Fibroblast of upper back skin (primary cell): ENCODE measurements at regions not wholly inside any gene's neighbourhood (a gene's known extent, or its start where the extent isn't known, plus 50 kb on each side); places are given as distances from the start of the nearest gene placed in this dataset.

Experiments
- DNase-seq: peaks from one replicate; pipeline ENCODE4 v3.0.0-alpha.2; 2013

- no peak for DNase-seq
Measured at GRCh38 chr4:134463771-134464170, 262.2 kb upstream of the PABPC4L start.

GRCh38 chr4:134426821-134427220, 225.2 kb upstream of the PABPC4L start:
- DNase-seq = no peak

DNA sequence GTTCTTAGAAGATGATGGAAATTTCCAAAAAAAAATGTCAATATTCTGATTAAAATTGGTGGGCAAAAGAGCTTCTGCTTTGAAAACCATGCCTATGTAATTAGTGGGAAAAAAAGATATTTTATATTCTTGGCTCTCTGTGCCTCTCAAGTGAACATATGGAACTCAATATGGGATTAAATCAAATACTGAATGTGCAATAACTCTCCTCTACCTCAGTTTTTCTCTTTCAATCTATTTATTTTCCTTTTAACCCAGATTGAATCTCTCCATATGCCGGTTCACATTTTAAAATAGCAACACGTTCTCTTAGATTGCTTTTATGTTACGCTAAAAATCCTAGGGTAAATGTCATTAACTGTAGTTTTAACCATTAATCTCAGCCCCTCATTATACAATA, 224.2 kb upstream of the PABPC4L start:
- DNase-seq = no peak

GRCh38 chr4:134422776-134423175, 221.2 kb upstream of the PABPC4L start:
- no peak for DNase-seq

DNA sequence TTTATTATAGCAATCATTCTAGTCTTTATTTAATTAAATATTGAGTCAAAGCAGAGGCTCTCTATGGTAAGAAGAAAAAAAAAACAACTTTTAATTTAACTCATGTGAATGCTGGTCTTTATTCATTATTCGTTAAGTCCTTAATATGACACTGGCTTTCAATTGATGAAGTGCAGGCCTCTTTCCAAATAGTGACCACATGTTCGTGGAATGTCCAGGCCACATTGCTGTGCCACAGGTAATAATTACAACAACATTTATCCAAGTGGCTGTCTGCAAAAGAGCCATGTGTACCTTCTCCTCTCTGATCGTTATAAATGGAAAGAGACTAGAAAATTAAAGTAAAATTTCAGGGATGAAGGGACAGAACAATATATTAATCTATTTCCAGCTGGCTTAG, 220.1 kb upstream of the PABPC4L start:
- no peak for DNase-seq

- DNase-seq = no peak
Measured at GRCh38 chr4:134408897-134409296, 207.3 kb upstream of the PABPC4L start.

- no peak for DNase-seq
Measured at GRCh38 chr4:134401798-134402197, 200.2 kb upstream of the PABPC4L start.

DNA sequence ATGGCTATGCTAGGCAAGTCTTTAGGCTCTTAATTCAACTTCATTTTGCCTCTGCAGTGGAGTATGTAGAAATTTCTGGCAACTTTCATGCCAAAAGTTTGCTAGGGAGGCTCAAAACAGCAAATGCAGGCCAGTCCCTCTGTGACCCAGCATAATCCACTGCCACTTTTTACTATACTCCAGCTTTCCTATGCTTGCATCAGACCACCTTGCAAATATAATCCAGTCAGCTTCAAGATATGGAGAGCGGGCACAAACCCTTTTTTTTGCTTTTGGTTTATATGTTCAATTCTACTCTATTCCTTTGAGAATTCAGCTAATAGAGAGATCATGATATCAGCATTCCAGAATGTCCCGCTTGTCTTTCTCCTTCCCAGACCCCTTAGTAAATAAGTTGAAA, 192.0 kb upstream of the PABPC4L start:
- DNase-seq = no peak

DNA sequence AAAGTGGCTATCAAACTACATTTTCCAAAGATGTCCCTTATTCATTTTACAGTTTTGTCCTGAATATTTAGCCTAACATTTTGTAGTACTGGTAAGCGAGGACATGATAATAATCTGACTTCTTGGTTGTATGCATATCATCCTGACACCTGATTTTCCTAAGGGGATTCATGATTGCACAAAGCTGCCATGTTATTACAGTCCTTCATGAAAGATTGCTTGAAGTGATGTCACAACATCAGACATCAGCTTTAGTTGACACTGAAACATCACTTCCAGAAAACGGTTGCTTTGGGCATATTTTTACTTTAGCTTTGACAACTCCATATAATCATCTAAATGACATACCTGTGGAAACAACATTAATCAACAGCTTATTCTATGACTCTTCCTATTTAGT, 188.7 kb upstream of the PABPC4L start:
- DNase-seq = no peak

DNA sequence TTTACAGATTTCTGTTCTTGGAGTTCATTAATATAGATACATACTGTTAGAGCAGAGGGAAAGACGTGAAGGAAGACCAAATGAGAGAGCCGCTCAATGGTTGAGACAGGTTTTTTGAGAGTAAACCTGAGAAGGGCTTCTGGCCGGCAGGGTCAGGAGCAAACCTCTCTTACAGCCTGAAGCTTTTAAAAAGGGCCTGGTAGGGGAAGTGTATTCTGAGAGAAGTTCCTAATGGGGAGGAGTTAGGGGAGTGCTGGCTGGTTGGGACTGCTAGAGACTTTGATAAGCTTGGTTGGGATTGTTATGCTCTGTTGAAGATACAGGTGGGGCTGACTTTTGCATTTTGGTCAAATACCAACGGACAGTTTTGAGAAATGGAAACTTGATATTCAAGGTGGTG, 186.8 kb upstream of the PABPC4L start:
- no peak for DNase-seq

DNA sequence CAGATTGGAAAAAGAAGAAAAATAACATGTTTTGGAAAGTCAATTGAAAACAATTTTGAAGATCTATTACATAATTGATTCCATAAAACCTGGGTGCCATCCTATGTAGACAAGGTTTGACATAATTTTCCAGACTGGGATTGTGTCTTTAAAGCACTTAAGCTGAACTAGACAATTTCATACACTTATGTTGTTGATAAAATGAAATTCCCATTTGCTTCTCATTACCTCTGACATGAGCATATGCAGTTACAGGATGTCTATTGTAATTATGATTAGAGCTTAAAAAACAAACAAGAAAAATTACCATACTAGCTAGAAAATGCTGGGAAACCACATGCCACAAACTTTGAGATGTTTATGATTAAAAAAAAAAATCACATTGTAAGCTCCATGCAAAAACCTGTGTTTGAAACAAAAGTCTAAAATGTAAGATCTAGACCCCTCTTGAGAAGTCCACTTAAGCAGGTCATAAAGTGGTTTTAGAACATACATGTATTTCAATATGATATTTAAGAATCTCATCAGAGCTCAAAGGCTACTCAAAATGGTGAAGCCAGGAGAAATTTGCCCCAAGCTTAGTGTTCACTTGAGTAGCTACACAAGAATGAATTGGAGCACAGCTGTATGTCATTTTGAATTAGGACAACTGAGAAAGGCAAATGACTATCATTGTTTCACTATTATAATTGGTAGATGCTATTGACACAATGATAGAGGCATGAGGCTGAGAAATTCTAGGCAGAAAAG, 181.1 kb upstream of the PABPC4L start:
- no peak for DNase-seq

DNA sequence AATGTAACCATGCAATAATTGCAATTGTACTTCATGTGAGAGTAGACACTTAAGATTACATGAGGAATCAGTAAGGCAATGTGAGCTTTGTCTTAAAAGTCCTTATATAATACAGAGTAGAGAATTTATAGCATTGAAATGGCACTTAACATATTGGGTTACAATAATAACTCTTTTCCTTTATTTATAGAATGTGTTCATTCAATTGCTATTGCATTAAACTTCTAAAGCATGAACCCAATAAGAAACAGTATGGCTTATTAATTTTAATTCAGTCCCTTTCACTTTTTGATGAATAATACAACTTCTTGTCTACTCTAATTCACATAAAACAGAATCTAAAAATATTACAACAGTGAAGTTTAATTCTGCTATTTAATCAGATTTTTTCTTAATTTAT, 174.2 kb upstream of the PABPC4L start:
- DNase-seq = no peak

DNA sequence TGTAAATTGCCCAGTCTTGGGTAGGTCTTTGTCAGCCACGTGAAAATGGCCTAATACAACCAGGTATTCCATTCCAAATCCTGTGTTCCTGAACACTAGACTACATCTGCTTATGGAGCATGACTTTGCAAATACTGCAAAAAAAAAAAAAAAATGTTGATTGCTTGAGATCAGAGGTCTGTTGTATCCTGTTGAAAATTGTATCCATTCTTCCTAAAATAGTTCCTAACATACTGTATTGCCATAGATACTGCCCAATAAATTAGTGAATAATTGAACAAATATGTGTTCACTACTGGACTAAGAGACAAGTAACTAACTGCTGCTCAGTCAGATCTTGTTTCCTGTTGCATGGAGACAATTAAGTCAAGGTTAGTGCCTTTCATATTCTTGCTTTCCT, 164.3 kb upstream of the PABPC4L start:
- DNase-seq = peak; percentile 71

- no peak for DNase-seq
Measured at GRCh38 chr4:134364928-134365327, 163.3 kb upstream of the PABPC4L start.

- no peak for DNase-seq
Measured at GRCh38 chr4:134345244-134345643, 143.7 kb upstream of the PABPC4L start.

DNA sequence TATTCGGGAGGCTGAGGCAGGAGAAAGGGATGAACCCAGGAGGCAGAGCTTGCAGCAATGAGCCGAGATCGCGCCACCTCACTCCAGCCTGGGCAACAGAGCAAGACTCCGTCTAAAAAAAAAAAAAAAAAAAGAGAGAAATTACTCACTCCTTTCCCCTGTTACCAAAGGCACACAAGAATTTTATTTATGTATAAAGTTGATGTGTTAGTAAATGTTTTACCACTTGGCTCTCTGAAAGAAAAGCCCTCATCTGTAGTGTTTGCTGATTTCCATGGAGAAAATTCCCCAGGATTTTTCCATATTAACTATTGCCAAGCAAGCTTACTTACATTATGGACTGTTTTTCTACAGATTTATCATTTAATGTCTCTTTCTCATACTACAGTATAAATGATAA, 142.1 kb upstream of the PABPC4L start:
- no peak for DNase-seq

DNA sequence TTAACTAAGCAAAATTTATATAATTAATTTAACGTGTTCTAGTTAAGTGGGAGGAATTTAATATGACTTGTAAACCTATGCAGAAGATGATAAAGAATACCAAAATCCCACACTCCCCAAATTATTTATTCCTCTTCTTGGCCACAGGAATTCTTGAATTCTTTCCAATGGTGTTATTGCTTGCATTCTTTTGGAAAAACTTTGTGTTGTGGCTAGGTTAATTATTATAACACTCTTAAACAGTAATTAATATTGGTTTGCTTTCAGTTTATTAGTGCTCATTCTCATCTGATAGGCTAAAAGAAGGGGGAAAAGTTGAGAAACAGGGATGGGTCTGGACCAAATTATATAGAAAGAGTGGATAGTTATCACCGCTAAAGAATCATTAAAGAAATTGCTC, 141.5 kb upstream of the PABPC4L start:
- no peak for DNase-seq

- peak; percentile 19 for DNase-seq
Measured at GRCh38 chr4:134337574-134337973, 136.0 kb upstream of the PABPC4L start.

DNA sequence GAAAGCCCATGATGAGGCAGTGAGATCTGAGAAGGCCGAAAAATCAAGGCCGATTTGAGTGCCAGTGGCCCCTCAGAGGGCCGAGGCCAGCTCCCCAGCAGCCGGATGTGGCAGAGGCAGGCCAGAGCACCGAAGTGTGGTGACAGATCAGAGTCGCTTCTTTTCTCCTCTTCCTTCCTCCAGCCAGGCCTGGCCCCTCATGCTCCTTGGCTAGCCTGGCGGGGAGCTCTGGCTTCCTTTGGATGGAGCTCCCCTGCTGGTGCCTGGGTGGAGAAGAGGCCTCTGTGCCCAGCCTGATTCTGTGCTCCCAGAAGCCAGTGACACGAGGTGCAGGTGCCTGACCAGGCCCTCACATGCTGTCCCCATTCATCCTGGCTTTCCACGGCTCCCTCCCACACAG, 127.2 kb upstream of the PABPC4L start:
- no peak for DNase-seq

DNA sequence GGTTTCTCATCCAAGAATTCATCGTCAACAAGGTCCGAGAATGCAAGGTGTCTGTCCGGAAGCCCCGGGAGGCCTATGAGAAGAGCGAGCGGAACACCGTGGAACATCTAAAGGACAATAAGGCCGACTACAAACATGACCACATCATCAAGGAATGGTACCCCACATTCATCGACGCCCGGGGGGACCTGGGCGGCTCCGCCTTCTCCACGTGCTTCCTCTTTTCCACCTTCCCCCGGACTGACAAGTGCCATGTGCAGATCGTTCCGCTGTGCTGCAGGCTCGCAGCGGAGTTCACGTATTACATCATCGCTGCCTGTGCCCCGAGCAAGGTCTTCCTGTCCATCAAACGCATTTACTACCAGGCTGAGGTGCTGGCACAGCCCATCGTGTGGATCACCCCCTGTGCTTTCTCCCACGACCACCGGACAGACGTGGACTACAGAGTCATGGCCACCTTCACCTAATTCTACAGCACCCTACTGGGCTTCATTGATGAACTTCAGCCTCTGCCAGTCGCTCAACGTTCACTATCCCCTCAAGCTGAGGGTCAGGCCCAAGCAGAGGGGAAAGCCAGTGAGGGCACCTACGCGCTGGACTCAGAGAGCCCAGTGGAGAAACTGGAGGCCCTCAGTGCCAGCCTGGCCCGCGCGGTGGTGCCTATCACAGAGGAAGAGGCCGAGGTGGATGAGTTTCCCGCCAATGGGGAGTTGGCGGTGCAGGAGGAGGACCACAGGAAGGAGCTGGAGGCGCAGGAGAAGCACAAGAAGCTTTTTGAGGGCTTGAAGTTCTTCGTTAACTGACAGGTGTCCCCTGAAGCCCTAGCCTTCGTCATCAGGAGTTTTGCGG, 125.9 kb upstream of the PABPC4L start:
- DNase-seq = no peak

- no peak for DNase-seq
Measured at GRCh38 chr4:134326866-134327265, 125.3 kb upstream of the PABPC4L start.

DNA sequence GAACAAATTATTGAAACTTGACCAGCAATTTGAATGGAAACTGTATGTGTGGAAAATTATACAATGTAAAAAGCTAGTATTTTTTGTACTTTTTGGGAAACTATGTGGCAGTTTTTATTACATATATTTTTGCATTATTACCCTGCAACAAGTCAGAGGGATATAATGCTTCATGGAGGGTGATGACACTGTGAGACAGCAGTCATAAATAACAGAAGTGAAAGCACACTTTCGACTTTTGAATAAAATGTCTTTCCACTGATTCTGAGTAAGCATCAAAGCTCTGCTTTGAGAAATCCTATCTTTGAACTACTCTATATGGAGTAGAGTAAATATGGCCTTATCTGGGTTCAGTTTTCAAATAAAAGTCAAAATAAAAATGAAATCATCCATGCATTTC, 122.6 kb upstream of the PABPC4L start:
- no peak for DNase-seq

GRCh38 chr4:134320048-134320447, 118.5 kb upstream of the PABPC4L start:
- peak; percentile 19 for DNase-seq

DNA sequence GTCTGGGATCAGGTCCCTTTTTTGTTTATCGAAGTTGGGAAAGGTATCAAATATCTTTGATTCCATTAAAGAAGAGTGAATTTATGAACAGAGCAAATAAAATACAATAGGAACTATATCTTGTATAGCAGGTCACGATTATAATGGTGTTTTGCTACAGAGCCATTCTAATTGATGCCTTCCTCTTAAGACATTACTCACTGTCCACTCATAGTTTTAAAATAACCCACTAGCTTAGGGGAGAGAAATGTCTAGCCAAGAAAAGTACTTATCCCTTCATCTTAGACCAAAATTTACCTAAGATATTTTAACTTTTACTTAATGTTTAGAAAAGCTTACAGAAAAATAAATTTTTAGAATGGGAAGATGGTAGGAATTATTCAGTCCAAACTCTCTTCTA, 112.0 kb upstream of the PABPC4L start:
- DNase-seq = peak; percentile 4

- DNase-seq = no peak
Measured at GRCh38 chr4:134309715-134310114, 108.1 kb upstream of the PABPC4L start.
